Renal cortical epithelial cell (primary cell): ENCODE measurements at regions not wholly inside any gene's neighbourhood (a gene's known extent, or its start where the extent isn't known, plus 50 kb on each side); places are given as distances from the start of the nearest gene placed in this dataset.

ENCODE experiments used
- DNase-seq: peaks from one replicate; pipeline ENCODE4 v3.0.0-alpha.2; 2011; ENCODE audit warnings: low read depth

DNA sequence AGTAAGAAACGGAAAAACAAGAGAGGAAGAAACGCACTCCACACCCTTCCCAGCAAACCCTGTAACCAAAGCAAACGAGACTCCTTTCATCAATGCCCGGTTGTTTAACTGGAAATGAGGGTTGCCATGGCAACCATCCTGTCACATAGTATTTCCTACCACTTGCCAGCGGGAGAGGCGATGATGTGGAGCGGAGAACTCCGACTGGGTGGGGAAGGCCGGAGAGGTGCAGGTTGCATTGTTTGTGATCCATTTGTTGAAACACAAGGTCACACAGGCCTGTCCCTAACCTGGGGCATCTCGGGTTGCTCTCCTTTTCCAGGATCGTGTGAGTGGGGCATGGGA, 609.9 kb downstream of the BUD13 start:
- DNase-seq, result peak; percentile 24

DNA sequence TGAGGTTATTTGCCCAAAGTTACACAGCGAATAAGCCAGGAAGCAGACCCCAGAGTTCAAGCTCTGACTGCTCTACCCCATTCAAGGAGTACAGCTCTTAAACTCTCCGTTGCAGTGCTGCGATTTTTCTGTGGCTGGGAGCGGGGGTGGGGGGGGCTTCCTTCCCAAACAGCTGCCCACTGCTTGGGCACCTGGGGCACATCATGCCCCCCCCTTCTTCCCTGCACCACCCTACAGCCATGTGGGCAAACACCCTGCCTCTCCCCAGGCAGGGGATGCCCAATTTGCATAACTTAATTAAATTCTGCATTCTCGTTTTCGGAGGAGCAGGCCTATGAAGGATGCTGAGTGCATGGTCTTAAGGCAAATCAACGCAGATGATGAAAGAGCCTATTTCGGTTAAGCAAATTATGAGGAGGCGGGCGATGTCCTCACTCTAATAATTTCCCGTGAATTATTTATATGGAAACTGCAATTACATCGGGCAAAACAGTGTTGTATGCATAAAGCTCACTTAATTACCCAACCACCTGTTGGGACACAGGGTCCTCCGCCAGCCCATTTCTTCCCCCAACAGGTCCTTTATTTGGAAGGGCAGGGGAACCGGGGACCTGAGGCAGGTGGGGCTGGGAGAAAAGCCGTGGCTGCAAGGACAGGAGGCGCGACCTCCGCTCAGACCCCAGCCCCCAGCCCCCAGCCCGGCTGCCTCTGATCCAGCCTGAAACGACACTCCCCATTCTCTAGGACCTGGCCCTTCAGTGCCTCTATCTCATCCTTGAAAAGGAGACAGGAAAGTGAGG, 610.5 kb downstream of the BUD13 start:
- DNase-seq, result no peak

DNA sequence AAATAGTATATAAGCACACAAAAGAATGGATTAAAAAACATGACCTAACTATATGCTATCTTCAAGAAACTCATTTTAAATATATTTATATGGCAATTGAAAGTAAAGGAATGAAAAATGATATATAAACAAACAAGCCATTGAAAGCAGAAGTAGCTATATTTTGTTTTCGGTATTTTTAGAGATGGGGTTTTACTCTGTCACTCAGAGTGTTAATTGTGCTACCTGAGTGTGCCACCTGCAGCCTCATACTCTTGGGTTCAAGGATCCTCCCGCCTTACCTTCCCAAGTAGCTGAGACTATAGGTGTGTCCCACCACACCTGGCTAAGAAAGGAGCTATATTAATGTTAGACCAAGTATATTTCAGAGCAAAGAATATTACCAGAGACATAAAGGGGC, 624.1 kb downstream of the BUD13 start:
- DNase-seq, result no peak

DNA sequence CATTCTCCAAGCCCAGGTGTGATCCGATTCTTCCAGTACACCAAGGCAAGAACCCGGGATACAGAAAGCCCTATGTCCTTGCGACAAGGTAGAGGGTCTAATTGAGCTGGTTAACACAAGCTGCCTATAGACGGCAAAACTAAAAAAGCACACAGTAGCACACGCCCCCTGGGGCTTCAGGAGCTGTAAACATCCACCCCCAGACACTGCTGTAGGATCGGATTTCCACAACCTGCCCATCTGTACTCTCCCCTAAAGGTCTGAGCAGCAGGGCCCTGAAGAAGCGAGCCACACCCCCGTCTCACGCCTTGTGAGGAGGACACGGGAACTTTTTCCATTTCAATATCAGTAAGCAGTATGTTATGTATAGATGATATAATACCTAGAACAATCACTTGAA, 624.7 kb downstream of the BUD13 start:
- DNase-seq, result no peak

DNA sequence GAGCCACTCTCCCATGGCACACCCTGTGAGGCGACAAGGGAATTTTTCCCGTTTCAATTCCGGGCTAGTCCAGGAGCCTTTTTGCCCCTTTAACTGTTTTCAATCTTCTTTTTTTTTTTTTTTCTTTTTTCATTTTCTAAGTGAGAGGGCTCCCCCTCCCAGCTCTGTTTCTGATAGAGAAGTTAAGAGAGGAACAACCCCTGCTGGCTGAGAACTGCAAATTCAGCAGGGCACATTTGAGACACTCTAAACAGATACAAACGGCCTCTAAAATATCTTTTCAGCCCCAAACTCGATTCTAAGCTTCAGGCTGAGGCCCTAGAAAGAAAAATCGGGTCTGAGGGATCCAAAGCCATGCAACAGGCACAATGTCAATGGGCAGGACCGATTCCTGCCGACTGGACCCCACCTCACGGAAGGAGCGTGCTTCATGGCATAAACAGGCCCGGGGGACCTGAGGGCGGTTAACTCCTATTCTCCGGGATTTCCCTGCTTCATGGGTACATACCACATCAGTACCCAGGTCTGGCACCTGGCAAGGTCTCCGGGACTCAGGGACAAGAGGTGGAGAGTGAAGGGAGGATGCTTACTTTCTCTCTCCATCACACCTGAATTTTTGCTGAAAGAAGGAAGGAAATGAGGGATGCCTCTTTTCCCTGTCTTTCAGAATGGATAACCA, 627.5 kb downstream of the BUD13 start:
- DNase-seq, result no peak

DNA sequence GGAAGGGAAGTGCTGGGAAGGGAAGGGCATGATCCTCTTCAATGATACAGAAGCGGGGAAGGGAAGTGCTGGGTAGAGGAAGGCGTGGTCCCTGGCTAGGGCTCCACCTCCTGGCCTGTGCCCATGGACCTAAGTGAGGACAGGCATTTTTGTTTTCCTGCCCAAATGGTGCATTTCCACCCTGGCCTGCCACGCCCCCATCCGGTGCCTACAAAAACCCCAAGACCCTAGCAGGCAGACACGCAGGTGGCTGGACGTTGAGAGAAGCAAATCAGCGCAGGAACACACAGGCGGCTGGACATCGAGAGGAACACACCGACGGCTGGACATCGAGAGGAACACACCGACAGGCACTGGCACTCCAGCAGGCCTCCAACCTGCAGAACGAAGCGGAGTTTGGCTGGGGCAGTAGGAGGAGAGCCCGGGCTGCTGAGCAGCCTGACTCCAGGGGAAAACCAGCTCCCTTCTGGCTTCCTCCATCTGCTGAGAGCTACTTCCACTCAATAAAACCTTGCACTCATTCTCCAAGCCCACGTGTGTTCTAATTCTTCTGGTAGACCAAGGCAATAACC, 628.3 kb downstream of the BUD13 start:
- no peak for DNase-seq

DNA sequence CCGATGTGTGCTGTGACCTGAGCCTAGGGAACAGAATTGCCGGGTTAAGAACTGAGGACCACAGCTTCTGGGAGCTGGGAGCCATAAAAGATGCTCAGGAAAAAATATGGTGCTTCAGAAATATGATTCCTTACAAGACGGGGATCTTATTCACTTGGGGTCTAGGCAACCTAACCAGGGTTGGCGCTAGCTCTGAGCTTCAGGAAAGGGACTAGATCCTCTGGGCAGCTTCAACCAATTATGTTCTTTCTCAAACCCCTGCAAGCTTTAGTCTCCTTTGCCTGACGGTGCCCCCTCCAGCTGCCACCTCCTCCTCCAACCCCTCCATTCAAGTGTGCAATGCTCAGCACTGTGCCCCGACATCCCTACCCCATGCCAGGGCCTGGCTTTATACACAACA, 634.1 kb upstream of the CADM1 start:
- no peak for DNase-seq

DNA sequence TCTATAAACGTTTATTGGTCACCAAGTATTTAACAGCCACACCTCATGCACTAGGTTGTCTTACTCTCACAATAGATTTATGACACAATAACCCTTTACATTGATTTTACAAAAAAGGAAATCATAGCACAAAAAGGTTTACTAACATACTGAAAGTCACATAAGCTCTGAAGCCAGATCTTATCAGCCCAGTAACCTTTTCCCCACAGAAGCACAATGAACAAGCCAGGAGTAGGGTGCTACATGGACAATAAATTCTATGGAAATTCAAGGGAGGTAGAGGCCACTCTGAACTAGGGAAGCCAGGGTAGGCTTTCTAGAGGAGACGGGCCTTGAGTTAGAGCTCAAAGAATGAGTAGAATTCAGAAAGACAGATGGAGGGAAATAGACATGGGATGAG, 633.5 kb upstream of the CADM1 start:
- DNase-seq, result no peak

DNA sequence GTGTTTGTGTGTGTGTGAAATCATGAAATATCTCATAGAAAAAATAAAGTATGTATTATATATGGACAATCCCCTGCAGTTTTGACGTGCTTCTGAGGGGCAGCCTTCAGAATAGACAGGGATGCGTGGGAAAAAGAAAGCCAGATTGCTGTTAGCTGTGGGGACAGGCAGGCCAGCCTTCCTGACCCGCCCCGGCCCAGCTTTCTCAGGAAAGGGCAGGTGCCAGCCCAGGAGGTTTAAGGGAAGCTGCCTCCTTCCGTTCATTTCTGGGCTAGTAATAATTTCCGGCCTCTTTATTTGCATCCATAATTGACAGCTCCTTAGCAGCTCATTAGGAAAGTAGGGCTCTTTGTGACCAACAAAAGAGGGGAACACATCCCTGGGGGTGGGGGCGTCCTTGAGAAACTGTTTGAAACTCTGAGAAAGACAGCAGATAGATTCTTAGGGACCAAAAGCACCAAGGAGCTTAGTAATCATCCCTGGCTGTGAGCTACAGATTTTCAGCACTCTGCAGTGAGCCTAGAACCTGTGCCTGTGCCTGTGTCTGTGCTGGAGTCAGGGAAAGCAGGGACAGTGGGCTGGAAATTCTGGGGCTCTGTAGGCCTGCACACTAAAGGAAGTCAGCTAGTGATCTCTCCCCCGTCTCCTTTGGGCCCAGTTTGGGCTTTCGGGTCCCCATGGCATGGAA, 632.9 kb upstream of the CADM1 start:
- no peak for DNase-seq

DNA sequence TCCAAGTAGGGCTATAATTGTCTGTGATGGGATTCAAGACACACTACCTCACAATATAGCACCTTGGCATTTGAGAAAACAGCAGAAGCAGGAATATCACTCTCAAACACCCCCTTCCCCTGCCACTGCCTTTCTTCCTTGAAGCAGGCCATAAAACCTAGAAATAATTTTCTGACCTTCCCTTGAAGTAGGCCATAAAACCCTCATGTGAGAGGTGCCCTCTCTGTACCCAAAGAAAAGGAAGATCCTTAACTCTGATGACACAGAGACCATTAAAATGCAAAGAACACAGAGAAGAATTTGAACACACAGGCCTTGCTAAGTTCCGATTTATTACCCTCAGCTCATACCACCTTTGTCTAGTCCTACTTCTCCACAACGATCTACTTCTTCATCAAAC, 631.7 kb upstream of the CADM1 start:
- no peak for DNase-seq

DNA sequence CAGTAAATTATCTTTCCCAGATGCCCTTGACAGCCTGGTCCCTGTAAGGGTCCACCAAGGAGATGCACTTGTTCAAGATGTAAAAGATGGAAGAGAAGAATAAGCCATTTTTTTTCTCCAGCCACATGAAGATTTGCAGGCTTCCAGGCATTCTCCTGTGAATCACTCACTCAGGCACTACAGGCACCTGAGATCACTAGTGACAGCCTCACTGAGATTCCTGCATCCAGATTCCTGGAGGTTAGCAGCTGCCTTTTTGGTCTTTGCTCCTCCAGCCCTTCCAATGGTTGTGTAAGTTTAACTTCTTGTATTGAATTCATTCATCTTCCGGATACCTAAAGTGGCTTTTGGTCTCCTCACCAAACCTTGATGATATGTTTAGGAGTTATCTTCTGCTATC, 630.2 kb upstream of the CADM1 start:
- no peak for DNase-seq

DNA sequence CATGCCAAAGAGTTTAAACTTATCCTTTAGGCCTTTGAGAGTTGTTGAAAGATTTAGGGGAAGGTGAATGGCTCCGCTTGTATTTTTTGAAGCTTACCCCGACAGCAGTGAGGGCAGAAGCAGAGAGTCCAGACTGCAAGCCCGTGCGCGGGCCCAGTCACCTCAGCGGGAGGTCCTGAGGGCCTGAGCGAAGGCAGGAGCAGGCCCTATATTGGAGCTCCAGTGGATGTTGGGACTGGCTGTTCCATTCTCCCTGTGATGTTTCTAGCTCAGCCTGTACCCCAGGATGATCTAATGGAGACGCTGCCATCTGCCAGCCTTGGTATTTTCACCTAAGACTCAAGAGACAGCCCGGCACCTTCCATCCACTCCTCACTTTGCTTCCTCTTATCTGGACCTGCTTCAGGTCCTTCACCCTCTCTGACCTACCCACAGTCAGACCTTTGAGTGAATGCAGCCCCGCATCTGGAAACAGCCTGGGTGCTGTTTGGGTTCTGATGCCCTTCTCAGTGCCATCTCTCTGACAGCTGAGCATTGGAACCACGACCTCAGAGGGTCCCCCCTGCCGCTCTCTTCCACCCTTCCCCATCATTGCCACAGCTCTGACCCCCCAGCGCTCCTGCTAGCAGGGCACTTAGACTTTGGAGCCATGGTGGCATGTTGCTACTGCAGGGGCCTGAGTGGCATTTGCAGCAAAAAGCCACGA, 628.2 kb upstream of the CADM1 start:
- no peak for DNase-seq

DNA sequence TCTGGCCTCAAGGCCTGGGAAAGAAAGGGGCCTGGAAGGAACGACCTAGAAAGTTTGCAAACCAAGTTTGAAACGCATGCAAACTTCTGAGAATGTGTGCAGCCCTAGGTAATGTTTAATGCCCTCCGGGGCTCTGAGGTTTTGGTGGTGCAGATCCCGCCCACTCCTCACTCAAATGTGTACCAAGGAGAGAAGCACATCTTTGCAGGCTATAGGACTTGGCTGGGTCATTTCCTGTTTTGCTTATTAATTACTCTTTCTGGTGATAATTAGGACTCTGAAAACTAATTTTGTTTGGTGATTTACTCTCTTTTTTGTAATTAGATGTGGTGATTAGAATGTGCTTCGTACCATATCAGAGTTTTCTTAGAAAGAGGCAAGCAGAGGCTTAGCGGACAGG, 625.9 kb upstream of the CADM1 start:
- peak; percentile 1 for DNase-seq

DNA sequence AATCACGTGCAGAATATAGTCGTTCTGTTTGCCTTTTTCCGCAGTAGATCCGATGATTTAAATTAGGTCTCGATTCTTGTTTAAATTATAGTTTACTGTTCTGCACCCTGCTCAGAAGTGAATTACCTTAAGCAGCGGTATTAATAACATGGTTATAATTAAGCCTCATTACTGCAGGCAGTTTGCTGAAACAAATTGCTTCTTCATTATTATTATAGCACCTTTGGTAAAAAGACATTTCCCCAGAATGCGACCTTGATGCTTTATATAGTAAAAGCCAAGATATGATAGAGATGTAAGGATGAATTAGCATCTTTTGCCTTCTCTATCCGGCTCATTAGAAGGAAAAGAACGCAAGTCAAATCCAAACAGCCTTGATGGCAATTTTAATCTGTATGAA, 625.2 kb upstream of the CADM1 start:
- no peak for DNase-seq

DNA sequence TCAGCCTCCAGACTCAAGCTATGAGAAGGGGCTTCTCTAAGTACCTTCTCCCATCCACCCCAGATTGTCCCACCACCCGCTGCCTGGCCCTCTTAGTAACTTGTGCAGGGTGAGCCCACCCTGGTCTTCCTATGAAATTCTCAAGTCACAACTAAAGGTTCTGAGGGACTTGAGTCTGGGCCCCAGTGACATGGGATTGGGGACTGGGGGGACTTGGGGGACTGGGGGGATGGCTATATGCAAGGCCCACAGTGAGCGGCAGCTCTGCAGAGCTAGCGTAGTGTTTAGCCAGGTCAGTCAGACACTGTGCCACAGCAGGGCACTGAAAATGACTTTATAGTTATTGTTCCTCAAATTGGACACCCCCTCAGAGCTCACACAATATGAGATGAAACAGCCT, 622.3 kb upstream of the CADM1 start:
- DNase-seq, result no peak

DNA sequence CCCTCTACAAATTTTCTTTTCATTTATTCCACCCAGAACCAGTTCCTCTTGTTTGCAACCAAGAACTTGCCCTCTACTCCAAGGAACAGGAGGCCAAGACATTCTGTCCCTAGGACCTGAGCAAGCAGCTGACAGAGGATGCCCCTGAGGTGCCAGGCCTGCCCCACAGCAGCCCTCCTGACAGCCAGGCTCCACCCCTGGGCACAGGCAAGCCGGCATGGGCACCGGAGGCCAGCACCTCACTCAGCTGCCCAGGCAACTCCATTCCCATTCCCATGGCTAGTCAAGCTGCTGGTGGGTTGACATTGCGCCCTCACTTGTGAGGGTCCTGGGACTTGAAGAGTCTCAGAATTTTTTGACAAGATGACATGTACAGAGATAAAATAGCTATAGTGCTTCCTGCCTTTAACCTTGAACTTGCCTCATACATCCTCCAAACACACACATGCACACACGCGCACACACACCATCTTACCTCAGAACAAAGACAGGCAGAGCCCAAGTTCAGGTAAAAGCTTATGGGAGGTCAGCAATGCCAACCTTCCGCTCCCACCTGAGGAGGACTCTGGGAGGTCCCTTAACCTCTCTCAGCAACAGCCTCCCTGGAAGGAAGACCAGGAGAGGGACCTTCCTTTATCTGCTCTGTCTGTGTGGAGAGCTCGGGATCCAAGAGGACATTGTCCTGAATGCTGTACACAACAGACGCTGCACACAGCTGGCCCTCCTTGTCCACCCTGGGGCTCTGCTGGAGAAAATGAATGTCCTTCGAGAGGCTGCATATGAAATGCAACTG, 620.9 kb upstream of the CADM1 start:
- DNase-seq, result no peak

DNA sequence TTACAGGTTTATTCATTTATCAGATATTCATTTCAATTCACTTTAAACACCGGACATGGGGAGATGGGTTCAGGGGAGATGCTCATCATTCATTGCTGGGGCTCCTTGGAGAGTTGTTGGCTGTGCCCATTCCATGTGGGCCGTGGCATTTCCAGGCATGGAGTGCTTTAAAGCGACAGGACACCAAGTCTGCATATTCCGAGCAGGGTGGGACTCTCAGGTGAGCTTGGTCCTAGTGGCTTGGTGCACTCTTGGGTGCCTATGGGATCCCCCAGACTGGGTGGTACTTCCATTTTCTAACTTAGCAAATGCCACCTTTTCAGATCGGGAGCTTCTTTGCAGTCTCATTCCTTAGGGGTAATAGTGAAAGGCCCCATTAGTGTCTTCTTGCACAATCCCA, 619.5 kb upstream of the CADM1 start:
- DNase-seq, result no peak

DNA sequence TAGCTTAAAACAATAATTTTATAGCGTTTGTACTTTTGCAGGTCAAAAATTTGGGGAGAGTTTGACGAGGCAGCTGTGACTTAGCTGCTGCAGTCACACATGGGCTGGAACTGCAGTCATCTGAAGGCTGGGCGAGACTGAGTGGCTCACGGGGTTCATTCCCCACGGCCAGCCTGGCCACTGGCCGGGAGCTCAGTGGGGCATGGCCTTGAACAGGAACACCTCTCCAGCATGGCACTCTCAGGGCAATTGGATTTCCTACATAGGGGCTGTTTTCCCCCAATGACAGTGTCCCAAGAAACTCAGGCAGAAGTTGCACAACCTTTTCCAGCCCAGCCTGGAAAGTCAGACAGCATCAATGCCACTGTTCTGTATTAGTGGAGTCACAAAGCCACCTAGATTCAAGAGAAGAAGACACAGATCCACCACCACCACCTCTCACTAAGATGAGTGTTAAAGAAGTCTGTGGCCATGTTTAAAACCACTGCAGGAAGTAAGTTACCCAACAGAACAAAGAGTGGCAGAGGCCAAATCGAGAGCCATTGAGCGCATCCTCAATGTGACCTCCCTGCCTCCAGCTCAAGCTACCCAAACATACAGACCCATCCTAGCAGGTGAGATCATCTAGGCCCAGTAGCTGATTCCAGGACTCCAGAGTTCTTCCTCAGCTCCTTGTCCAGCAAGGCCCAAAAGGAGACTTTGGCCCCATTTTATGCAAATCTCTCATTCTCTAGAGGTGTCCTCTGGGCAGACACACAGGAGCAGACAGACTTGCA, 618.7 kb upstream of the CADM1 start:
- DNase-seq, result no peak

DNA sequence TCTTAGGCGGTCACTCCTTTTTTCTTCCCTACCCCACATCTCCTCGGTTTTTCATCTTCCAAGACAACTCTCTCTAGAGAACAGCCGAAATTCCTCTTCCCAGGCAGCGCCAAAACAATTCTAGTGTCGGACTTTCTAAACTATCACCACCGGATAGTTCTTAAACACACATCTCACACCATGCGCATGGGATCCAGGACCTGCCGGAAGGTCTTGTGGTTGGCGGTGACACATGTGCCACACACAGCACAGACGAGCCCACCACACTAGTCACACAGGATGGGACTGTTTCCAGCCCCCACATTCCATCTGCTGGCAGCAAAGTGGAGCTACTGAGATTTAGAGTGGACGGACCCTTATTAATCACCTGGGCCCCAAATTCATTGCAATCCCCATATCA, 614.9 kb upstream of the CADM1 start:
- DNase-seq, result no peak

DNA sequence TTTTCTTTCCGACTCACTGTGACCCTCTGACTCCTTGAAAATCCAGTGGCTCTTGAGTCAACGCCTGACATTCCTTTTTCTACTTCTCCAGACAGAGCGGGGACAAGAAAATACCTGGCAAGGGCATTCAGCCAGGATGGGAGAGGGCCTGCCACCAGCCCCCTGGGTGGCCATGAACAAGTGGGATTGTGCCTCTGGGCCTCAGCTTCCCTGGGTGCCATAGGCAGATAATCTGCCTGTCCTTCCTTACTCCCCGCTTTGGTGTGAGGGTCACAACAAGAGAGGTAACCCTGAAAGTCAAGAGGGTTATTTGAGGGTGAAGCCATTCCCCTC, 613.9 kb upstream of the CADM1 start:
- DNase-seq, result no peak
